IPS-18a (cell line): ENCODE measurements at regions not wholly inside any gene's neighbourhood (a gene's known extent, or its start where the extent isn't known, plus 50 kb on each side); places are given as distances from the start of the nearest gene placed in this dataset.

Experiments
- H3K27ac ChIP-seq: one replicate; pipeline ENCODE4 v1.5.1; 2013; ENCODE audit warnings: low read length
- H3K27me3 ChIP-seq: one replicate; pipeline ENCODE4 v1.6.1; 2013; ENCODE audit warnings: mild to moderate bottlenecking, low read length; ENCODE audit not compliant: control insufficient read depth, insufficient read depth
- H3K36me3 ChIP-seq: one replicate; pipeline ENCODE4 v1.6.1; 2013; ENCODE audit warnings: low read depth, low read length; ENCODE audit not compliant: control insufficient read depth
- H3K4me1 ChIP-seq: one replicate; pipeline ENCODE4 v1.6.1; 2013; ENCODE audit warnings: low read depth, low read length; ENCODE audit not compliant: control insufficient read depth
- H3K4me3 ChIP-seq: one replicate; pipeline ENCODE4 v1.5.1; 2013; ENCODE audit warnings: low read length
- H3K9ac ChIP-seq: one replicate; pipeline ENCODE4 v1.6.1; 2013; ENCODE audit warnings: mild to moderate bottlenecking, low read length, moderate library complexity
- H3K9me3 ChIP-seq: one replicate; pipeline ENCODE4 v1.6.1; 2013; ENCODE audit warnings: low read depth, low read length; ENCODE audit not compliant: control insufficient read depth

DNA sequence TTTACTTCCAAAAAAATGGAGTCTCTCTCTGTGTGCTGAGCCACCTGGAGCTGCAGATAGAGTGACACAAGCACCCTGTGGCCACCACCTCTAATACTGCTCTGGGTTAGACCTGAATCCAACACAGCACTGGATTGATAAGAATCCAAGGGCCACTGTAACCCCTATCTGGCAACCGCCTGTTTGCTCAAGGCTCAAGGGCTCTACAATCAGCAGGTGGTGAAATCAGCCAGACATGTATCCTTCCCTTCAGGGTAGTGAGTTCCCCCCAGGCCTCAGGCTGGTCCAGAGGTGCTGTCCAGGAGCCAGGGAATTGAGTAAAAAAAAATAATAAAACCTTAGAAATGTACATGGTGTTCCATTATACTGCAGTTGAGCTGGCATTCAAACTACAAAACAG, 509.0 kb downstream of the KIF4B start:
- H3K9me3 ChIP-seq, result no peaks in the 10 kb centered on the region
- H3K4me1 ChIP-seq, result no peaks in the 10 kb centered on the region
- no peak overlapping the region for H3K9ac ChIP-seq
- H3K27ac ChIP-seq, result no peak overlapping the region
- no peak overlapping the region for H3K4me3 ChIP-seq
- no peaks in the 10 kb centered on the region for H3K27me3 ChIP-seq
- no peaks in the 10 kb centered on the region for H3K36me3 ChIP-seq

DNA sequence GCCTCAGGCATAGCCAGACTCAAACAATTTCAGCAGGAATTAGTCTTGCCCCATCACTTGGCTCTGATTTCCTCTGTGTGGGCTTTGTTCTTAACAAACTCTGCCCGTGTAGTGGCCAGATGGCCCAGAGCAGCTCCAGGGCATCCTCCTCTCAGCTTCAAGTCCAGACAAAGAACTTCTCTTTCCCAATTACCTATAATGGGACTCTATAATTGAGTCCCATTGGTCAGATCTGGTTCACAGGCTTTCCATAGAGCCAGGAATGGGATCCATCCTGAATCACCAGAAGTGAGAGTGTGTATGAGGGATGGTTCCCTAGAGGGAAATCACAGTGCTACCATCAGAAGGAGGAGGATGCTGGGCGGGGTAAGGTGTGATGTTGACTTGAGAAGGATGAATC, 515.8 kb downstream of the KIF4B start:
- Histone ChIP-seq H3K9ac (no peak overlapping the region), H3K9me3 (no peaks in the 10 kb centered on the region), H3K36me3 (no peaks in the 10 kb centered on the region), H3K27me3 (no peaks in the 10 kb centered on the region), H3K4me3 (no peak overlapping the region), H3K27ac (no peak overlapping the region), H3K4me1 (peaks cover 11% of the 10 kb centered on the region)

DNA sequence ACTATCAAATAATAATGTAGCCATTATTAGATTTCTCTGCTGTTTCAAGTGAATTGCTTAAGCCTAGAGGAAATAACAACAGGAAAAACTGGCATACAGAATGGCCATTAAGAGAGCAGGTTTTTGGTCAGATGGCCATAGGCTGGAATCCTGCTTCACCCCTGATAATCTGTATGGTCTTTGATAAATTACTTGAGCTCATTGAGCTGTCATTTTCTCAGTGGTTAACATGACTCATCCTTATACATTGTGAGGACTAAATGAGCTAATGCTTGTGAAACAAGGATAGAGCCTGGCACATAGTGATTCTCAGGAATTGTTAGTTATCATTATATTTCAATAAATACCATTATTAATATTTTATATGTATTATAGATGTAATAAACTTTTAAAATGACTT, 516.5 kb downstream of the KIF4B start:
- Histone ChIP-seq H3K4me1 (peaks cover 11% of the 10 kb centered on the region), H3K27me3 (no peaks in the 10 kb centered on the region), H3K4me3 (no peak overlapping the region), H3K27ac (no peak overlapping the region), H3K9me3 (no peaks in the 10 kb centered on the region), H3K36me3 (no peaks in the 10 kb centered on the region), H3K9ac (no peak overlapping the region)

DNA sequence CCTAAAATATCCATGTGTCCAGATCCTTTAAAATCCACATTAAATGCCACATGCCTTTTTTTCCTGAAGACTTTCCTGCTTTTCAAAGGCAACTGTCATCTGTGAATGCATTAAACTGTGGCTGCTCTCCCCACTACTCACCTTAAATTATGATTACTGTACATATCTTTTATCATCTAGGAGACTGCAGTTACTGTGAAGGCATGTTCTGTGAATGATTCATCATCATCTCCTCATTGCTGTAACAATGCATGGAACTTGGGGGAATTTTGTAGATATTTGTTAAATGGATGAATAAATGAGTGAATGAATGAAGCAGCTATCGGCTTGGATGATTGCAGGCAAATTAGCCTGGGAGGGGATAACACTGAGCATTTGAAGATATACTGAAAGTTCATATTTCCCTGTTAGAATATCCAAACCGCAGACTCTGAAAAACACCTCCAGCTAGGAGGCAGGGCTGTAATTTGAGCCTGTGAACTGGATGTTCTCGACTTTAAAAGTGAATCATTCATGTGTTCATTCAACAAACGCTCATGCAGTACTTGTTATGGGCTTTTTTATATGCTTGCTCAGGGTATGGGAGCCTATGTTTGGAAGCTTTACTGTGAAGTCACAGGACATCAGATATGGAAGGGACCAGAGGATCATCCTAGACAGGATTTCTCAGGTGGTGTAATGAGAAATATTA, 519.2 kb downstream of the KIF4B start:
- peaks cover 11% of the 10 kb centered on the region for H3K4me1 ChIP-seq
- H3K9ac ChIP-seq, result no peak overlapping the region
- no peaks in the 10 kb centered on the region for H3K36me3 ChIP-seq
- no peak overlapping the region for H3K27ac ChIP-seq
- H3K4me3 ChIP-seq, result no peak overlapping the region
- no peaks in the 10 kb centered on the region for H3K27me3 ChIP-seq
- no peaks in the 10 kb centered on the region for H3K9me3 ChIP-seq

DNA sequence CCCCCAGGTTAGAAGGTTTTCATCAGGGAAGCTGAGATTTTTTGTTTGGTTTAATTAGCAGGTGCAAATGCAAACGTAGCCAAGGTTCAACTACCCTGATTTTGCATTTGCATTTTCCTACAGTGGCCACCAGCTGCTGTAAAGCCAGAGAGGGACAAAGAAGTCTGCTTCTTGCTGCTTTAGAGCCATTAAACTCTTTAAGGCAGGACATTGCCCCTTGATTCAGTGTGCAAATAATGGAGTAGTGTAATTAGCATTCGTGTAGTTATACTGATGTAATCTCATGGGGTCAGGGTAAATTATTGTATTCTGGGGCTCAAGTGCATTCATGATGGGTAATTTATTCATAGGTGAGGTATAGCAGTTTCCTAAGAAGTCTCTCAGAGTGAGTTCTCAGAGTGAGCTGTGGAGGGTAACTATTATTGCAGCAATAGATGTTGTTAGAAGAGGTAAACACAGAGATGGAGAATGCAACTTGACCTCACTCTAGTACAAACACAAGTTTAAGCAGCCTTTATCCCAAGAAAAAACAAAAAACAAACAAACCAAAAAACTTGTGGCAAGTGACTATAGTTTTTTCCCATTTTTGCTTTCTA, 526.5 kb downstream of the KIF4B start:
- no peaks in the 10 kb centered on the region for H3K9me3 ChIP-seq
- H3K36me3 ChIP-seq, result no peaks in the 10 kb centered on the region
- H3K4me1 ChIP-seq, result peaks cover 15% of the 10 kb centered on the region
- peak overlapping the region; percentile 18 for H3K4me3 ChIP-seq
- peak overlapping the region; percentile 4 for H3K27ac ChIP-seq
- H3K9ac ChIP-seq, result no peak overlapping the region
- no peaks in the 10 kb centered on the region for H3K27me3 ChIP-seq

DNA sequence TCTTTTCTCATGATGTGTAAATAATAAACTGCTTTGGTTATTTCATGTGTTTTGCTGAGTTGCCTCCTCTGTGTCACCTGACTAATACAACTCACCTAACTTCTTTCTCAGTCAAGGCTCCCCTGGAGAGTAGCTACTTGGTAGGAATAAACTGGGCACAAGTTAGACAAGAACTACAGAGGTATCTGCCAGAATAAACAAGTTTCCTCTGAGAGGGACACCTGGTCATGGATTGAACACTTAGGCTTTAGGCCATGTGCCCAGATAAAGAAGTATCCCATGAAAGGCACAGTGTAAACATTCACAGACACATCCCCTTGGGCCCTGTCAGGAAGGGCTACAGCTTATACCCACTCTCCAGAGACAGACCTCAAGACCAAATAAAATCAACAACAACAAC, 532.5 kb downstream of the KIF4B start:
- Histone ChIP-seq H3K27me3 (no peaks in the 10 kb centered on the region), H3K27ac (no peak overlapping the region)

DNA sequence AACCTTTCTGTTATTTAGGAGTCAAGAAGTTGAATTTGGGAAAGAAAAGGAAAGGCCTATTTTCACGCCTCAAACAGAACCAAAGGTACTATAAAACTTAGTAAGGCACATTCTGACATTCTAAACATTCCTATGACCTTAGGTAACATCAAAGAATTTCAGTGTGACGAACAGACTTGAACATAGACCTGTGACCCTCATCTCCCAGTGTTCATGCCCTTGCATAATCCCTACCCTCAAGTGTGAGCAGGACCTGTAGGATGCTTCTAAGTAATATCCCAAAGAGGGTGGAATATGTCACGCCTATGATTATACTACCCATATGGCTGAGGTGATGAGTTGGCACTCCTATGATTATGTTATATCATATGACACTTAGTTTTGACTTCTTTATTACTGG, 540.9 kb downstream of the KIF4B start:
- Histone ChIP-seq H3K4me3 (no peak overlapping the region), H3K9me3 (no peaks in the 10 kb centered on the region), H3K36me3 (no peaks in the 10 kb centered on the region), H3K27ac (no peak overlapping the region), H3K9ac (no peak overlapping the region), H3K4me1 (no peaks in the 10 kb centered on the region), H3K27me3 (no peaks in the 10 kb centered on the region)

More for the DNA sequence above, 532.5 kb downstream of the KIF4B start:
- no peaks in the 10 kb centered on the region for H3K36me3 ChIP-seq
- H3K9me3 ChIP-seq, result no peaks in the 10 kb centered on the region
- no peak overlapping the region for H3K4me3 ChIP-seq
- H3K9ac ChIP-seq, result no peak overlapping the region
- no peaks in the 10 kb centered on the region for H3K4me1 ChIP-seq

DNA sequence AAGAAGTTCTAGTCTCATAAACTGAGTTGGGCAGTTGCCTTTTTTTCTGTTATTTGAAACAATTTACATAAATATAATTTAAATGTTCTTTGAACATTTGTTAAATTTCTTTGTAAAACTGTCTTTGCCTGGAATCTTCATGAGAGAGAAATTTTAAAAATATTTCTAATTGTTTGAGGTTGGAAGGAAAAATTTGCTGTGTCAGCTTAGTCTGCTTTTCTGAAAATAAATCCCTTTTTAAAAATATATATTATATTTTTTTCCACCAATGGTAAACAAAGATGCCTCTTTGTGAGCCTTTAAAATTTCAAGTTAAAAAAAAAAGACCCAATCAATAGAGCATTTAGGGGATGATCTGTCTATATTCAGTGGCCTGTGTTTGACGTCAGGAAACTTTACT, 542.7 kb downstream of the KIF4B start:
- Histone ChIP-seq H3K4me3 (no peak overlapping the region), H3K27ac (no peak overlapping the region), H3K9me3 (no peaks in the 10 kb centered on the region), H3K27me3 (no peaks in the 10 kb centered on the region), H3K4me1 (no peaks in the 10 kb centered on the region), H3K9ac (no peak overlapping the region), H3K36me3 (no peaks in the 10 kb centered on the region)

DNA sequence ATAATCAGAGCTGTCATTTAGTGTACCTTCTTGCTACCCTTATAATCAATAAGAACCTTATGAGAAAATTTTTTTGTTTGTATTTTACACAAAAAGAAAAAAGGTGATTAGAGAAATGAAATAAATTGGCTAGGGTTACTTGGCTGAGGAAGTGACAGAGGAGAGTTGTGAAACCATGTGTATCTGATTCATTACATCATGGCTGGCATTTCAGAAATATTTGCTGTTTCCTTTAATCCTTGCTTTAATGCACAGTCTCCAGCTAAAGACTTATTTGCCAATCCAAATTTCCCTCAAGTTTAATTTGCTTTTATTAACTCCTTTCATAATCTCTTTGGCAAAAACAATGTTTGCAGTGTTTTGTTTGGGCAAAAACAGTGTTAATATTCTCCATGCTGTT, 543.1 kb downstream of the KIF4B start:
- no peaks in the 10 kb centered on the region for H3K9me3 ChIP-seq
- no peaks in the 10 kb centered on the region for H3K27me3 ChIP-seq
- H3K4me1 ChIP-seq, result no peaks in the 10 kb centered on the region
- no peak overlapping the region for H3K4me3 ChIP-seq
- no peak overlapping the region for H3K27ac ChIP-seq
- no peak overlapping the region for H3K9ac ChIP-seq
- H3K36me3 ChIP-seq, result no peaks in the 10 kb centered on the region

DNA sequence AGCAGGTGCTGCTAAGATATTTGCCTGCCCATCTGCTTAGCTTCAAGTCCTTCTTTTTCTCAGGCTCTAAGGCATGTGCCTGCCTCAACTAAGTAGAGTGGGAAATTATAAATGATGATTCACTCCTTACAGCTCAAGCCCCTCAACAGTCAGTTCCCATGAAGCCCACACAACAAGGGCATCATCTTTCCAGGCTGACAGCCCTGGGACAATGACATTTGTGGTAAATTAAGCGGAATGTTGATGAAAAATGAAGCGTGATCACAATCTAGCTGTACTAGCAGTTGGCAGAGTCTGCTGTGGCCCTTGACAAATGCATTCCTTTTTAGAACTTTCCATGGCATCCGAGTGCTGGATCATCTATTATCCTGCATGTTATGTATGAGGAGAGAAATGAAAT, 548.6 kb downstream of the KIF4B start:
- H3K27ac ChIP-seq, result no peak overlapping the region
- no peaks in the 10 kb centered on the region for H3K4me1 ChIP-seq
- H3K4me3 ChIP-seq, result no peak overlapping the region
- no peak overlapping the region for H3K9ac ChIP-seq
- H3K36me3 ChIP-seq, result no peaks in the 10 kb centered on the region
- no peaks in the 10 kb centered on the region for H3K9me3 ChIP-seq
- H3K27me3 ChIP-seq, result no peaks in the 10 kb centered on the region

DNA sequence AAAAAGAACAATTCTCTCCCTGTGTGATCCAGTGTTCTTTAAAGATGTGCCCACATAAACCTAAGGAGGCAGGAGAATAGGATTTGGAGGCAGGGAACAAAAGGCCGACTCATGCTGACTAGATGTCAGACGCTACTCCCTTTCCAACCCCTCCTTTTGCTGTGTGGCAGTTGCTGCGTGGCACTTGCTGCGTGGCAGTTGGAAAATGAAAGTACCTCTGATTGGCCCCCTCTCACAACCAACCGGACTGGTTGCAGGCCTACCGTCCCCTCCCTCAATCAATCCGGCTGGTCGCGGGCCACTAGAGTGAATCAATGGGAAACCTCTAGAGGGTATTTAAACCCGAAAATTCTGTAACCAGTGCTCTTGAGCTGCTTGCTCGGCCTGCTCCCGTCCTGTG, 551.0 kb downstream of the KIF4B start:
- Histone ChIP-seq H3K9me3 (no peaks in the 10 kb centered on the region), H3K27ac (no peak overlapping the region), H3K4me1 (no peaks in the 10 kb centered on the region), H3K36me3 (no peaks in the 10 kb centered on the region), H3K9ac (no peak overlapping the region), H3K27me3 (no peaks in the 10 kb centered on the region), H3K4me3 (no peak overlapping the region)

DNA sequence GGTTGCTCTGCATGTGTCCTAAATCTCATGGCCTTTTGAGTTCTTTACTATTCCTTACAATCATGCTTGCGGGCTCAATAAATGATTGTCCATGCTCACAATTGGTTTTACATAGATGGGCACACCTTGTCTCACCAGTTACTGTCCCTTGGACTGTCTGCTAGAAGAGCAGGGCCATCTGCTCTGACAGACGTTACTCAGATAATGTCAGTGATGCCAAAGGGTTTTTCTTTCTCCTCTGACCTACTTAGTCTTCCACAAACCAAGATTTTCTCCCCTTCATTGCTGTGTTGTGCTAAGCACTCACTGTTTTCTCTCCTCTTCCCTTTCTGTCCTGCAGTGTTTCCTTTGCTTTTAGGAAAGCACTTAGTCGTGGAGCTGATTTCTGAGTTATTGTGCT, 562.3 kb downstream of the KIF4B start:
- no peak overlapping the region for H3K9ac ChIP-seq
- H3K4me3 ChIP-seq, result no peak overlapping the region
- H3K27me3 ChIP-seq, result no peaks in the 10 kb centered on the region
- H3K4me1 ChIP-seq, result no peaks in the 10 kb centered on the region
- H3K9me3 ChIP-seq, result no peaks in the 10 kb centered on the region
- H3K27ac ChIP-seq, result no peak overlapping the region
- no peaks in the 10 kb centered on the region for H3K36me3 ChIP-seq
